Ascending aorta (tissue), 2 donors: ENCODE measurements at regions not wholly inside any gene's neighbourhood (a gene's known extent, or its start where the extent isn't known, plus 50 kb on each side); places are given as distances from the start of the nearest gene placed in this dataset.

ENCODE experiments used
- DNase-seq, 2 donors: peaks; one replicate each; pipeline ENCODE4 v3.0.0-alpha.2; 2019; ENCODE audit warnings: low spot score in 2 of 2
- H3K27ac ChIP-seq, 2 donors: fragments of 200-600 bp; sonication (generic); one replicate each; pipeline ENCODE4 v1.5.1; 2016 to 2017; ENCODE audit warnings: mild to moderate bottlenecking in 1 of 2
- H3K27me3 ChIP-seq: fragments of 200-600 bp; sonication (generic); one replicate; pipeline ENCODE4 v1.5.1; 2017
- H3K36me3 ChIP-seq, 2 donors: fragments of 200-600 bp; sonication (generic); one replicate each; pipeline ENCODE4 v1.5.1; 2016
- H3K4me1 ChIP-seq, 2 donors: fragments of 200-600 bp; sonication (generic); one replicate each; pipeline ENCODE4 v1.5.1; 2016 to 2017; ENCODE audit warnings: mild to moderate bottlenecking in 1 of 2
- H3K4me3 ChIP-seq, 2 donors: fragments of 200-600 bp; sonication (generic); one replicate each; pipeline ENCODE4 v1.5.1; 2016 to 2017; ENCODE audit warnings: mild to moderate bottlenecking in 1 of 2
- H3K9me3 ChIP-seq, 2 donors: fragments of 200-600 bp; sonication (generic); one replicate each; pipeline ENCODE4 v1.5.1; 2016
- intact Hi-C: fragments of 100-400 bp; cut with DNase I; formaldehyde crosslinking; loops from one replicate; pipeline ENCODE4 v1.15.1; 2023
- TF ChIP-seq, protein P1 (sequence below), 3 experiments: fragments of 200-600 bp in 2 of 3; fragments of 450-650 bp in 1 of 3; sonication (generic) in 2 of 3; IDR thresholded peaks; one replicate each; pipeline ENCODE4 v1.5.1; 2016 to 2019; ENCODE audit warnings: antibody characterized with exemption in 3 of 3, mild to moderate bottlenecking in 1 of 3, moderate library complexity in 1 of 3

DNA sequence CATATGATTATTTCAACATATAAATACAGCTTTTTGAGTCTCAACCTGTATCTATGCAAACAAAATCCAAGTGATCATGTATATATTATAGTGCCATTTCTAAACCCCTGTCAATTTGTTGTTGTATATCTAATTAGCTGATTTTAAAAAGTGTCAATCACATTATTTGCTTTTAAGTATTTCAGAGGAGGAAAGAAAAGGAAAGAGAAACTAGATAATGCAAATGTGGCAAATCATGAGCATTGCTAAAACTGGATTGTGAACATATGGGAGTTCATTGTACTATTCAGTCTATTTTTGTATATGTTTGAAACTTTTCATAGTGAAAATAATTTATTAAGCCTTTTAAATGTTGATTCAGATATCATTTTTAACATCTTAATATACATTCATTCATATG, 190.7 kb downstream of the ZIC4 start:
- H3K4me1 ChIP-seq = no peaks in the 10 kb centered on the region
- H3K27ac ChIP-seq = no peak overlapping the region
- no peak overlapping the region for H3K4me3 ChIP-seq
- H3K36me3 ChIP-seq = no peaks in the 10 kb centered on the region
- TF ChIP-seq, protein P1, sequence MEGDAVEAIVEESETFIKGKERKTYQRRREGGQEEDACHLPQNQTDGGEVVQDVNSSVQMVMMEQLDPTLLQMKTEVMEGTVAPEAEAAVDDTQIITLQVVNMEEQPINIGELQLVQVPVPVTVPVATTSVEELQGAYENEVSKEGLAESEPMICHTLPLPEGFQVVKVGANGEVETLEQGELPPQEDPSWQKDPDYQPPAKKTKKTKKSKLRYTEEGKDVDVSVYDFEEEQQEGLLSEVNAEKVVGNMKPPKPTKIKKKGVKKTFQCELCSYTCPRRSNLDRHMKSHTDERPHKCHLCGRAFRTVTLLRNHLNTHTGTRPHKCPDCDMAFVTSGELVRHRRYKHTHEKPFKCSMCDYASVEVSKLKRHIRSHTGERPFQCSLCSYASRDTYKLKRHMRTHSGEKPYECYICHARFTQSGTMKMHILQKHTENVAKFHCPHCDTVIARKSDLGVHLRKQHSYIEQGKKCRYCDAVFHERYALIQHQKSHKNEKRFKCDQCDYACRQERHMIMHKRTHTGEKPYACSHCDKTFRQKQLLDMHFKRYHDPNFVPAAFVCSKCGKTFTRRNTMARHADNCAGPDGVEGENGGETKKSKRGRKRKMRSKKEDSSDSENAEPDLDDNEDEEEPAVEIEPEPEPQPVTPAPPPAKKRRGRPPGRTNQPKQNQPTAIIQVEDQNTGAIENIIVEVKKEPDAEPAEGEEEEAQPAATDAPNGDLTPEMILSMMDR (IDR thresholded peaks at IDR 0.05) = no peak
- no peak for DNase-seq
- intact Hi-C loops = no loop called here
- no peaks in the 10 kb centered on the region for H3K27me3 ChIP-seq
- no peaks in the 10 kb centered on the region for H3K9me3 ChIP-seq

DNA sequence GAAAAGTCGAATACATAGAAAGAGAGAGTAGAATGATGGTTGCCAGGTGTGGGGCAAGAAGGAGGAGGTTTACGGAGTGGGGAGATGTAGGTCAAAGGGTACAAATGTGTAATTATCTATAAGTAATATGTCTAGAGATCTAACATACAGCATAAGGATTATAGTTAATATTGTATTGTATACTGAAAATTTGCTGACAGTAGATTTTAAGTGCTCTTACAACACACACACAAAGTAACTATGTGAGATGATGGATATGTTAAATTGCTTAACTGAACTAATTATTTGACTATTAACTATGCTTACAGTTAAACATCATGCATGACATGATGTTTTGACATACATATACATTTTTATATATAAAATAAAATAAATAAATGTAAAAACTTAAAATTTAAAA, 192.7 kb downstream of the ZIC4 start:
- no peak for DNase-seq
- Histone ChIP-seq H3K36me3 (no peaks in the 10 kb centered on the region), H3K27me3 (no peaks in the 10 kb centered on the region), H3K4me1 (no peaks in the 10 kb centered on the region), H3K4me3 (no peak overlapping the region), H3K27ac (no peak overlapping the region), H3K9me3 (no peaks in the 10 kb centered on the region)
- intact Hi-C loops = no loop called here
- TF ChIP-seq, protein P1 (IDR thresholded peaks at IDR 0.05) = no peak

DNA sequence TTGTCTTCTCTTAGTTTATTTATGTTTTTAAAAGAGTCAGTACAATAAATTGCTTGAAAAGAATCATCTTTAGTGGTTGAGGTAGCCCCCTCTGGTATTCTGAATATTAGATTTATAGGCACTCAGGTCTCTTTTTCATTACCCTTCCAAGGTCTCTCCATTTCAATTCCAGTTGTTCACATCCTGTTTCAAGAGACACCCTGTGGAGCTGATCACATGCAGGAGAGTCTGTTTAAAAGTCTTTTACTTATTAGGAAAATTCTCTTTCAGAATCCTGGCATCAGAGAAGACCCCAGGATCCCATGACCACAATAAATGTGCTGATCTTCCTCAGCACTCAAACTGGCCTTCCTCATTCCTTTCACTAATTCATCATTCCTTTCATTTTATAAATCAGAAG, 195.7 kb downstream of the ZIC4 start:
- no peaks in the 10 kb centered on the region for H3K36me3 ChIP-seq
- DNase-seq = no peak
- H3K27ac ChIP-seq = no peak overlapping the region
- no peaks in the 10 kb centered on the region for H3K9me3 ChIP-seq
- H3K4me3 ChIP-seq = no peak overlapping the region
- H3K4me1 ChIP-seq = no peaks in the 10 kb centered on the region
- no peaks in the 10 kb centered on the region for H3K27me3 ChIP-seq
- TF ChIP-seq, protein P1 (IDR thresholded peaks at IDR 0.05) = no peak
- intact Hi-C loops = no loop called here

DNA sequence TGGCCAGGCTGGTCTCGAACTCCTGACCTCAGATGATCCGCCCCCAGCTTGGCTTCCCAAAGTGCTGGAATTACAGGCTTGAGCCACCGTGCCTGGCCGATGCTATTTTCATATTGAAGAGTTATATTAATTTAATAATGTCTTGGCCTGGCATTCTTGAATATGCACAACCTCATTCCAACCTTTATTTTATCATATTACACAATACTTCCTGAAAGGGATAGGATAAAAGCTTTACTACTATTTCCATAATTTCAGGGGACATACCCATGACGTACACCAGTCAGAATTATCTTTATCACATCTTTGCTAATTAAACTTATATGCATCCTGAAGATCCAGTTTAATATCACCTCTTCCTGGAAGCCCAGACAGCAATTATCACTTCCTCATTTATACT, 205.3 kb downstream of the ZIC4 start:
- Histone ChIP-seq H3K27me3 (no peaks in the 10 kb centered on the region), H3K9me3 (no peaks in the 10 kb centered on the region), H3K36me3 (no peaks in the 10 kb centered on the region), H3K4me1 (no peaks in the 10 kb centered on the region), H3K4me3 (no peak overlapping the region), H3K27ac (no peak overlapping the region)
- intact Hi-C loops = no loop called here
- DNase-seq = no peak
- TF ChIP-seq, protein P1 (IDR thresholded peaks at IDR 0.05) = no peak

DNA sequence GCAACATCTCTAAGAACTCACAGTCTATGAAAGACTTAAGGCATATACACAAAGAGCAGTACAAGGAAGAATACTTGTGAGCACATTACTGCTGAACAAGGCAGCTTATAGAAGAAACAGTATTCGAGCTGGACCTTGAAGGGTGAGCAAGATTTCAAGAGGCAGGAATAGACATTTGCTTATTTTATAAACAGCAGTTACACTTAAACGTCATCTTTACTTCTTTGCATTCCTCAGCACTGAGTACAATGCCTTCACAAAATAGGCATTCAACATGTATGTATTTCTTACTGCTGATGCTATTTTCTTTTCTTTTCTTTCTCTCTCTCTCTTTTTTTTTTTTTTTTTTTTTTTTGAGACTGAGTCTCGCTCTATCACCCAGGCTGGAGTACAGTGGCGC, 205.8 kb downstream of the ZIC4 start:
- Histone ChIP-seq H3K27me3 (no peaks in the 10 kb centered on the region), H3K4me1 (no peaks in the 10 kb centered on the region), H3K36me3 (no peaks in the 10 kb centered on the region), H3K4me3 (no peak overlapping the region), H3K27ac (no peak overlapping the region), H3K9me3 (no peaks in the 10 kb centered on the region)
- intact Hi-C loops = no loop called here
- TF ChIP-seq, protein P1 (IDR thresholded peaks at IDR 0.05) = no peak
- DNase-seq = no peak

DNA sequence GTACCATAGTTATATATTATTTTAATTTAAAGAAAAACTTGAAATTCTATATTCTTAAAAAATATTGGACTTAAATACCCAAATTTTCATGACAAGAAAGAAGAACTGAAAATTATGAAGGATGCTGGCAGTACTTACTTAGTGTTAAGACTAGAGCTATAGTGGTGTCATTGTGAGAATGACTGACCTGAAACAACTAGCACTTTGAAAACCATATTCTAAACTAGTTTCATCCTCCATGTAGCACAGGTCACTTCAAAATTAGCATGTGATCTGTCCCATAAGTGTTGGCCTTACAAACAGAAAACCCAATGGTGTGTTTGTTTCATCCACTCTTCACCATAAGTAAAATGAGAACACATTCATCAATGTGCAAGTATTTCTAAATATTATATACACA, 208.6 kb downstream of the ZIC4 start:
- Histone ChIP-seq H3K4me3 (no peak overlapping the region), H3K27ac (no peak overlapping the region), H3K27me3 (no peaks in the 10 kb centered on the region), H3K4me1 (no peaks in the 10 kb centered on the region), H3K9me3 (no peaks in the 10 kb centered on the region), H3K36me3 (no peaks in the 10 kb centered on the region)
- TF ChIP-seq, protein P1 (IDR thresholded peaks at IDR 0.05) = no peak
- DNase-seq = no peak
- intact Hi-C loops = no loop called here
